NCI-H82 (cell line): ENCODE measurements at regions not wholly inside any gene's neighbourhood (a gene's known extent, or its start where the extent isn't known, plus 50 kb on each side); places are given as distances from the start of the nearest gene placed in this dataset.
A peak's percentile ranks its signal among the peaks of the same experiment; 100 is the strongest.

Experiments used
- DNase-seq: peaks from one replicate; lab custom pipeline; 2025; lab: John Stamatoyannopoulos, UW

DNA sequence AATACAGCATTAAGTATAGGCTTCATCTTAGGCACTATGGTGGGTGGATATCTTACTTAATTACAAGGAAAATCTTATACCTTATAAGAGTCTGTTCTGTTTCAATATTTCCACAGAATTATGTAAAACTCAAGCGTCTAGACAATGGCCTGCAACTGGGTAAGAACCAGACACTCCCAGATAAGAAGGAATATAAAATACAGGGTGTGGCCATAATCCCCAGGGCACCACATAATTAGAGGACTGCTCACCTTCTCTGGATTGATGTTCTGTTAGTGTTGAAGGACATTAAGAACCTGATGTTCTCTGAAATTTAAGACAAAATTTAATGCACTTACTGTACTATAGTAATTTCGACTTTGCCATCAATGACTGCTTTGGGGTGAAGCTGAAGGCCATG lies 198.2 kb upstream of the ARSJ start:
- DNase-seq = no peak

GRCh38 chr4:114178392-114178791 lies 198.9 kb upstream of the ARSJ start:
- DNase-seq = no peak

DNA sequence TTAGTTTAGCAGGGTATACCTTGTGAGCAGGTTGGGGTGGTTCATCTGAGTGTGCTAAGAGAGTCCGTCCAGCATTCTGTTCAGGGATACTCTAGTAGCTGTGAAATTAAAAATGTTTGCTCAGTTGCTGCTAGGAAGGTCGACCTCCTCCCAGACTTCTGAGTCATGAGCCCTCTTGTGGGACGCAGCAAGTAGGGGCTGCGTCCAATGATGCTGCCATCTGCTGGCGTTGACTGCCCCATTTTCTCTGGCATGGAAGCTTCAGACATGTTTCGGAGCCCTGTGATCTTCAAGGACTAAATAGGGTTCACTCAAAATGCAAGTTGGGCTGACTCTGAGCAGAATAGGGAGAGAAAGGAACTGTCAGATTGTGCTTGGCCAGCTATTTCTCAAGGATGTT lies 201.0 kb upstream of the ARSJ start:
- DNase-seq = peak; percentile 64

DNA sequence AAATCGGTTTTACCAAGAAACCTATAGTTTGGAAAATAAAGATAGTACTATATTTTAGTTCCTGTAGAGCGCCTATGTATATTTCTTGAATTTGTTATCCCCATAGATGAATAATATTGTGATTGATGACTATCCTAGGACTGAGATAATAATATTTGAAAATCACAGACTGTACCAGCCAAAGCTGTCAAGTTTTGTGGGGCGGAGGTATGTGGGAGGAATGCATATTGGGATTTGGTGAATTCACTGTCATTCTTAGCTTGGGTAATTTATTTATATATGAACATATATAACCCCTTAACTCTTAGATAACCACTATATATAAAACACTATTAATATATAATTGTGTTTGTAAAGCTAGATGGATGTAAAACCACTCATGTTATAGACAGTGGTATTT lies 205.5 kb upstream of the ARSJ start:
- DNase-seq = no peak

DNA sequence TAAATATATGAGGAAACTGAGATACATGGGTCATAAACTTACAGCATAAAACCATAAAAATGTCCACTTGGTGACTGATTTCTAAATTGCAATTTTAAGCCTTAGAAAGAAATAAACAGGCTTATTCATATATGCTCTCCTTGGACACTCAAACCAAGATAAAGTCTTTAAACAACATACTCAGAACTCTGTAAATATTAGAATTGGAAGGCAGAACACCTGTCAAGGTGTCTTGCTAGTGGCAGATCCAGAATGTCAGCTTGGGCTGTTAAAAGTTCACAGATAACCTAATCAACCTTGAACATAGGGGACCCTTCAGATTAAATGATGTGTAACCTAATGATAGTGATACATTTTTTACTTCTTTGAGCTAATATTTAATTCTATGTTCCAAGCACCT lies 208.1 kb upstream of the ARSJ start:
- no peak for DNase-seq

GRCh38 chr4:114191496-114191895 lies 212.0 kb upstream of the ARSJ start:
- no peak for DNase-seq

DNA sequence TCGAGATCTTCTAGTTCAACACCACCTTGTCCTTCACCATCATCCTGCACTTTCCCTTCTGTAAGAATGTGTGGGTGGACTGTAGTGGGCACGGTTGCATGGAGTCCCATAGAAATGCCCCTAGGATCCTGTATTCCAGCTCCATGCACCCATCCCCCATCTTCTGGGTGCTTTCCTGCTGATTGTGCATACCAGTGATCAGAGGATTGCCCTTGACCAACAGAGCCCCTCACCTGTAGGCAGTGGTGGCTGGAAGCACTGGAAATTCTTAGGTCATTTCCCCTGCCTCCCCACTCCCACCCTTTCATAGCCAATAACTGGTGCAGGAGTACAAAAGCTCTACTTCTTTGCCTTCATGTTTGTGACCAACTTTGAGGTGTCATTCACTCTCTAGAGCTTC lies 213.4 kb upstream of the ARSJ start:
- no peak for DNase-seq

GRCh38 chr4:114193624-114194399 lies 214.4 kb upstream of the ARSJ start:
- DNase-seq = no peak

- DNase-seq = no peak
Measured at GRCh38 chr4:114196606-114197005, 217.2 kb upstream of the ARSJ start.

- DNase-seq = no peak
Measured at GRCh38 chr4:114200026-114200425, 220.6 kb upstream of the ARSJ start.

DNA sequence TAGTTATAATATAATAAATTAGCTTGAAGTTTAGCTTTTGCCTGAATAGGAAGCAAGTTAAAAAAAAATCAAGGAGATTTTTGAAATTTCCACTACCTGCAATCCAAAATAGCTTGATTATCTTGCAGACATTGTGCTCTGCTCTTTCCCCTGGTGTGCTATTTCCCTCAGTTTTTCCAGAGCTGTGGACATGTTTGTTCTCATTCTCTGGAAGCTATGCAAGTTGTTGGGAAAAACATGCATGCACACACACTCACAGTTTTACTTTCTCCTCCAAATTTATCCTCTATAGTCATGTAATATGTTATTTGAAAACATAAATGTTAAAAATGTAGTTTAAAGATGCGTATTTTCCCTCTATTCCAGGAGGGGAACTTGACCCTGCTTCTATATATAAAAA lies 225.8 kb upstream of the ARSJ start:
- no peak for DNase-seq

GRCh38 chr4:114208574-114209151 lies 229.2 kb upstream of the ARSJ start:
- DNase-seq = no peak

DNA sequence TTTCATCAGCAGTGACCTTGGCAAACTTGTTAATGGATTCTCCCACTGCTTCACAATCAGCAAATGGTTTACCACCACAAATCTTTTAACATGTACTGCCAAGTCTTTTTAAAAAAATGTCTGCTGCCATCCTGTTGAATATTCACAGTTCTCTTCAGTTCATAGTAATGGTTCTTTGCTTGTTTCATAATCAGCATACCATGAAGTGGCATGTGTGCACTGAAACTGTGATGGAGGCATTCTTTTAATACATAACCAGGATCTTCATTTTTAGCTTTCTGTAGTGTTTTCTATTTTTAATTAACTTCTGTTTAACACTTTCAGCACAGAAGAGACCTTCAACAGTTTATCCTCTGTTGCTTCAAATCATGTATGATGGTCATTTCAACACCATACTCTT lies 230.1 kb upstream of the ARSJ start:
- no peak for DNase-seq

DNA sequence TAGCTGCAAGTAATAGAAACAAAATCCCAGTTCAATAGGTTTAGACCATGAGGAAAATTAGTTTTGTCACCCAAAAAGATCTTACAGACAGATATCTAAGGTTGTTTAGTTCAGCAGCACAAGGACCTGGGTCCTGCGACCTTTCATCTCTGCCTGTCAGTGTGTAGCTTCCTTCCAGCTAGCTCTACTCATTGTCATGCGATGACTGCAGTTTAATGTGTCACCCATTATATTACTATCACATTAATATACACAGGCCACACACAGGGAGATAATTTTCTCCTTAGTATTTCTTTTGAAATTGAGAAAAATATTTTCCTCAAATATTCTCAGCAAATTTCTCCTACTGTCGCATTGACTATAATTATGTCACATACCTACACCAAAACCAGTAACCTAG lies 232.1 kb upstream of the ARSJ start:
- DNase-seq = no peak

GRCh38 chr4:114217150-114217817 lies 237.8 kb upstream of the ARSJ start:
- no peak for DNase-seq

DNA sequence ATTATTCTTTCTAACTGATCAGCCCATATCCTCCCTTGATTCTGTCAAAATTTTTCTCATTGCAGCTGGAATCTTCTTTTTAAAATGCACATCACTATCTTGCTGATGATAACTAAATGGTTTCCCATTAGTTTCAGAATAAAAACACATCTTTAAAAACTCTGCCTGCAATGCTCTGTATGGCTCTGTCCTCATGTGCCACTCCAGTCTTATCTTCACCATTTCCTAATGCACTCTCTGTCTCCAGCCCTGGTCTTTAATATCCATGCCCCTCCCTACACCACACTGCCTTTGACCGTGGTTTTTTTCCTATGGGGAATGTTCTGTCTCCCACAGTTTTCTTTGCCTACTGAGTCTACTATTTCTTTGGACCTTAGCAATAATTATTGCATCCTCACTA lies 244.1 kb upstream of the ARSJ start:
- no peak for DNase-seq

GRCh38 chr4:114225436-114225835 lies 246.0 kb upstream of the ARSJ start:
- DNase-seq = no peak

DNA sequence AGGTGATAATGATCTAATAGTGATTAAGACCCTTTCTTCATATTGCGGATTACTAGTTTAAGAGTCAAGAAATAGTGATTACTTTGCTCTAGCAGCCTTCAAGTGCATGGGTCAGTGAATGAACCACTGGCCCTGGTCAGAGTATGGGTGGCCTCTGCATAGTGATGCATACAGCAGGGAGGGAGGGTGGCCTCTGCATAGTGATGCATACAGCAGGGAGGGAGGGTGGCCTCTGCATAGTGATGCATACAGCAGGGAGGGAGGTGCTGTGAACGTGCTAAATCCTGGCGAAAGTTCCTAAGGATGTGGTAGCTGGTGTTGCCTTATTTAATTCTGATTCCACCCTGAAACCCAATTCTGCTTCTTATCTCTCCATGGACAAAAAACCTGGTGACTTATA lies 246.7 kb upstream of the ARSJ start:
- DNase-seq = no peak

DNA sequence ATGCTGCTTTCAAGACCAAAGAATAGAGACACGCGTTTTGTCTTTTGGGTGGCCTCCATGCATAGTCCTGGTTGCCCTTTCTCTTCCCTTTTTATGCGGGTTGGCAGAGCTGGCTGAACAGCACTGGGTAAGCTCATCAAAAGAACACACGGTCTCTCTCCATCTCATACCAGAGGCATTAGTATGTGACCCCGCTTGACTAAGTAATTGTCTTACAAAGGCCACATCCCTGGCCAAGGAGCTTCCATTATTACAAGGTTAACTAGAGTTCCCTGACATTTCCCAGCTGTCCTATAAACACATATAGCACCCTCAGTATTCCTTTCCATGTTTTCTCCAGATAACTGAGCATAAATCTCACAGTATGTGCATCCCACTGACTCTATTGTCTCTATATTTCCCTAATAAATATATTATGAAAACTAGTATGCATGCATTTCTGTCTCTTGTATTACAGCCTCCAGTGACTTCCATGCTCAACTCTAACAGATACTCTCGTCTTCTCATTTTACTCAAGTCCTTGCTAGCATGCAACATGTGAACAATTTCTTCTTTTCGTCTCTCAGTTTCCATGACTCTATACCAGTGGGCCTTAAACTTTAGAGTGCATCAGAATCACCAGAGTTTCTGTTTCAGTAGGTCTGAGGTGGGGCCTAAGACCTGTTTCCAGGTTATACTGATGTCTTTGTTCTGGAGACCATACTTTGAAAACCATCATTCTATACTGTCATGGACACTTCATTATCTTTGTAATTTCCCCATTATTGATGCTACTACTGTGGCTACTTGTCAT lies 247.7 kb upstream of the ARSJ start:
- no peak for DNase-seq

GRCh38 chr4:114229706-114230105 lies 250.3 kb upstream of the ARSJ start:
- DNase-seq = no peak

- DNase-seq = no peak
Measured at GRCh38 chr4:114236171-114236769, 256.8 kb upstream of the ARSJ start.

- no peak for DNase-seq
Measured at GRCh38 chr4:114237997-114238396, 258.6 kb upstream of the ARSJ start.
